ENCODE measurements at regions not wholly inside any gene's neighbourhood (a gene's known extent, or its start where the extent isn't known, plus 50 kb on each side); places are given as distances from the start of the nearest gene placed in this dataset.

GRCh38 chr2:207282916-207283315 is 117.2 kb upstream of the KLF7 start:
- DNase-seq (ENCODE audit: low read depth), result no peak
- TF ChIP-seq CTCF (conservative IDR thresholded peaks at IDR 0.05; ENCODE audit: low read depth, low read length), result no peak
- H3K4me3 ChIP-seq (ENCODE audit: low read depth, low read length), result no peak overlapping the region

GRCh38 chr2:207283356-207283755 is 117.6 kb upstream of the KLF7 start:
- H3K4me3 ChIP-seq (ENCODE audit: low read depth, low read length), result no peak overlapping the region
- TF ChIP-seq CTCF (conservative IDR thresholded peaks at IDR 0.05; ENCODE audit: low read depth, low read length), result peak; percentile 17
- no peak for DNase-seq (ENCODE audit: low read depth)

- TF ChIP-seq CTCF (conservative IDR thresholded peaks at IDR 0.05; ENCODE audit: low read depth, low read length), result no peak
- DNase-seq (ENCODE audit: low read depth), result no peak
- H3K4me3 ChIP-seq (ENCODE audit: low read depth, low read length), result no peak overlapping the region
Measured at GRCh38 chr2:207284556-207285472, 119.1 kb upstream of the KLF7 start.

GRCh38 chr2:207285473-207285815 is 119.7 kb upstream of the KLF7 start:
- no peak for DNase-seq (ENCODE audit: low read depth)
- TF ChIP-seq CTCF (conservative IDR thresholded peaks at IDR 0.05; ENCODE audit: low read depth, low read length), result no peak
- H3K4me3 ChIP-seq (ENCODE audit: low read depth, low read length), result no peak overlapping the region

- no peak overlapping the region for H3K4me3 ChIP-seq (ENCODE audit: low read depth, low read length)
- TF ChIP-seq CTCF (conservative IDR thresholded peaks at IDR 0.05; ENCODE audit: low read depth, low read length), result no peak
- DNase-seq (ENCODE audit: low read depth), result no peak
Measured at GRCh38 chr2:207286106-207286505, 120.4 kb upstream of the KLF7 start.

- DNase-seq (ENCODE audit: low read depth), result no peak
- no peak overlapping the region for H3K4me3 ChIP-seq (ENCODE audit: low read depth, low read length)
- TF ChIP-seq CTCF (conservative IDR thresholded peaks at IDR 0.05; ENCODE audit: low read depth, low read length), result no peak
Measured at GRCh38 chr2:207288628-207289027, 122.9 kb upstream of the KLF7 start.
